D721Med (cell line): ENCODE measurements at regions not wholly inside any gene's neighbourhood (a gene's known extent, or its start where the extent isn't known, plus 50 kb on each side); places are given as distances from the start of the nearest gene placed in this dataset.

Experiments
- DNase-seq: peaks from one replicate; pipeline ENCODE4 v3.0.0; 2011; ENCODE audit warnings: low spot score; ENCODE audit not compliant: insufficient read length
- FAIRE-seq: peaks from 2 replicates; lab custom pipeline; 2011; peaks lifted over from hg19 to GRCh38; lab: Jason Lieb, UNC
- TF ChIP-seq, protein P1 (sequence below): IDR thresholded peaks from 2 replicates; pipeline ENCODE4 v1.5.1; 2012; ENCODE audit warnings: mild to moderate bottlenecking, control low read depth; ENCODE audit not compliant: insufficient read depth; ENCODE audit errors: missing control alignments

GRCh38 chr4:163017135-163017534 lies 149.6 kb downstream of the NAF1 start:
- FAIRE-seq (no peak), DNase-seq (no peak)
- TF ChIP-seq, protein P1, sequence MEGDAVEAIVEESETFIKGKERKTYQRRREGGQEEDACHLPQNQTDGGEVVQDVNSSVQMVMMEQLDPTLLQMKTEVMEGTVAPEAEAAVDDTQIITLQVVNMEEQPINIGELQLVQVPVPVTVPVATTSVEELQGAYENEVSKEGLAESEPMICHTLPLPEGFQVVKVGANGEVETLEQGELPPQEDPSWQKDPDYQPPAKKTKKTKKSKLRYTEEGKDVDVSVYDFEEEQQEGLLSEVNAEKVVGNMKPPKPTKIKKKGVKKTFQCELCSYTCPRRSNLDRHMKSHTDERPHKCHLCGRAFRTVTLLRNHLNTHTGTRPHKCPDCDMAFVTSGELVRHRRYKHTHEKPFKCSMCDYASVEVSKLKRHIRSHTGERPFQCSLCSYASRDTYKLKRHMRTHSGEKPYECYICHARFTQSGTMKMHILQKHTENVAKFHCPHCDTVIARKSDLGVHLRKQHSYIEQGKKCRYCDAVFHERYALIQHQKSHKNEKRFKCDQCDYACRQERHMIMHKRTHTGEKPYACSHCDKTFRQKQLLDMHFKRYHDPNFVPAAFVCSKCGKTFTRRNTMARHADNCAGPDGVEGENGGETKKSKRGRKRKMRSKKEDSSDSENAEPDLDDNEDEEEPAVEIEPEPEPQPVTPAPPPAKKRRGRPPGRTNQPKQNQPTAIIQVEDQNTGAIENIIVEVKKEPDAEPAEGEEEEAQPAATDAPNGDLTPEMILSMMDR, result no peak

DNA sequence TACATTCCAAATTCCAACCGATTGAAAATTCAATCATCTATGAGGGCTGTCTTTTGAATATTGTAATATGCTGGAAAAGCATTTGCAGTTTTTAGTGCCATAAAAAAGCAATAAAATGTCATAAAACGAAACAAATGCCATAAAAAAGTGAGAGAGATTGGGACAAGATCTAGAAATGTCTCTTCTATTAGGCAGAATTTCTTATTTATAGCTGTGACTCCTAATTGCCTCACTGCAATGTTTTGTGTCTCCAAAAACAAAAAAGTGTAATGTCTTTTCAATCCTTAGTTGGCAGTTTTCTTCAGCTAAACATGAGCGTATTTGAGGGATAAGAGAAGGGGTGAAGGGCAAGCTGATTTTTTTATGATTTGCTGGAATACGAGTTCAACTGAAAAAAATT lies 153.9 kb downstream of the NAF1 start:
- no peak for FAIRE-seq
- DNase-seq, result no peak
- TF ChIP-seq, protein P1, result no peak

- no peak for FAIRE-seq
Observed at GRCh38 chr4:163003979-163004378, 162.7 kb downstream of the NAF1 start.

GRCh38 chr4:162988530-162988929 lies 178.2 kb downstream of the NAF1 start:
- no peak for DNase-seq
- TF ChIP-seq, protein P1, result no peak
- FAIRE-seq, result no peak

More at GRCh38 chr4:163003979-163004378, 162.7 kb downstream of the NAF1 start:
- DNase-seq, result no peak
- TF ChIP-seq, protein P1, result no peak

DNA sequence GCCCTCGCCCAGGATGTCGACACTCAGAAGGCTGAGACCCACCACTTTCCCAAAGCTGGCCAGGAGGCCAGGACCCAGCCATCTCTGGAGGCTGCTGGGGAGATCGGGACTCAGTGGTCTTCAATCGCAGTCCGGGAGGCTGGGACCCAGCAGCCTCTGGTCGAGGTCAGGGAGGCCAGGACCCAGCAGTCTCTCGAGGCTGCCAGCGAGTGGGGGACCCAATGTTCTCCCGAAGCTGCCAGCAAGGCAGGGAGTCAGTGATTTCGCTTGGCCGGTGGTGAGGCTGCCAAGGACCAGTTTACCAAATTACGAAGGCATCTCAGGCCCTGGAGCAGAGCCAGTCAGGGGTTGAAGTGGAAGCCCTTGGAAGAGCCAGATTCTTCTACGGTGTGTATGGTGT lies 181.6 kb downstream of the NAF1 start:
- FAIRE-seq, result no peak
- TF ChIP-seq, protein P1, result no peak
- DNase-seq, result no peak

DNA sequence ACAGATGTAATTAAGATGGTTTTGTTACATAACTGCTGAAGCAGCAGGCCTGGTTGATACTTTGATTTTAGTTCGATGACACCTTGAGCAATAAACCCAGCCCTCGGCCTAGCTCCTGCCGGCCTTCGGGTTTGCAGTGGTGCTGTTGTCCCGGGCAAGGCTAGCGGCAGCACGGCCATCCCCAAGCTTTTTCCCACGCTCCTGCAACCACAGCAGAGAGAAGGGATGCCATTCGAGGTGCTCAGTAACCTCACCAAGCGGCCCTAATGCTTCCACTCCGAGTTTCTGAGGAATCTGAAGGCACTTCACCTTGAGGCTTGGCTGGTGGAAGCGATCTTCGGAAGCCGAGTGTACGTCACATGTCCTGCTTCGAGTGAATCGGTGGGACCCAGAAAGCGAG lies 182.1 kb downstream of the NAF1 start:
- FAIRE-seq, result no peak
- TF ChIP-seq, protein P1, result no peak
- DNase-seq, result no peak

DNA sequence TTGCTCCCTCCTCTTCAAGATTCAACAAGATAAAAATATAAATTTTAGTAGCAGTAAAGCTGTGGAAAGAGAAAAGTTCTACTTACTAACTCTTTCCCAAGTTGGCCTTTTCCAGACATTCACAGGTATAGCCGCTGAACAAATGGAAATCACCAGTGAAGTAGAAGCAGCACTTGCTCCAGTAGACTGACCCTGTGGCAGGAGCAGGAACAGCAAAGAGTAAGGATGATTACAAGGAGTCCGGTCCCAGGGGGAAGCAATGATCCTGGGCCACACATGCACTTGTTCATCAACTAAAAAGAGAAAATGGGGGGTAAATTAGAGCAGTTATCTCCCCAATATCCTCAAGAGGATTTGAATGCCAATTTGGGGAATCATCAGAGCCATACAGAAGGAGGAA lies 184.9 kb downstream of the NAF1 start:
- TF ChIP-seq, protein P1, result no peak
- FAIRE-seq, result no peak
- DNase-seq, result no peak
